GM13976 (cell line): ENCODE measurements at regions not wholly inside any gene's neighbourhood (a gene's known extent, or its start where the extent isn't known, plus 50 kb on each side); places are given as distances from the start of the nearest gene placed in this dataset.

Experiments used
- DNase-seq: peaks from one replicate; pipeline ENCODE4 v3.0.0; 2012; ENCODE audit warnings: low spot score
- in situ Hi-C: fragments of 300-500 bp; cut with MboI; formaldehyde crosslinking; loops from one replicate; pipeline ENCODE4 v1.12.0; 2022; ENCODE audit warnings: low sequenced_read_pairs, mixed read lengths, inconsistent platforms; ENCODE audit not compliant: unreplicated experiment
- TF ChIP-seq, protein P1 (sequence below): IDR thresholded peaks from 2 replicates; pipeline ENCODE4 v1.5.1; 2012; ENCODE audit warnings: borderline replicate concordance, mild to moderate bottlenecking; ENCODE audit not compliant: insufficient read depth; ENCODE audit errors: extremely low read depth, missing control alignments, control extremely low read depth

DNA sequence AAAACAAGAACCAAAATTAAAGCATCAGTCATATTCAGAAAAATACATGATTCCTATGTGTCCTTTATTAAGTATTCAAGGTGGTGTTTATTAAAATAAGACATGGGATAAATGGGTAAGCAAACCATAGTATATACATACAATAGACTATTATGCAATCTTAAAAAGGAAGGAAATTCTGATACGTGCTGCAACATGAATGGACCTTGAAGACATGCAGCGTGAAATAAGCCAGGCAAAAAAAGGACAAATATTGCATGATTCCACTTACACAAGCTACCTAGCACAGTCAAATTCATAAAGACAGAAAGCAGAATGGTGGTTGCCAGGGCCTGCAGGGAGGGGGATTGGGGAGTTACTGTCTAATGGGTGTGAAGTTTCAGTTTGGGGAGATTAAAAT is 127.7 kb downstream of the DMAC1 start:
- TF ChIP-seq, protein P1, sequence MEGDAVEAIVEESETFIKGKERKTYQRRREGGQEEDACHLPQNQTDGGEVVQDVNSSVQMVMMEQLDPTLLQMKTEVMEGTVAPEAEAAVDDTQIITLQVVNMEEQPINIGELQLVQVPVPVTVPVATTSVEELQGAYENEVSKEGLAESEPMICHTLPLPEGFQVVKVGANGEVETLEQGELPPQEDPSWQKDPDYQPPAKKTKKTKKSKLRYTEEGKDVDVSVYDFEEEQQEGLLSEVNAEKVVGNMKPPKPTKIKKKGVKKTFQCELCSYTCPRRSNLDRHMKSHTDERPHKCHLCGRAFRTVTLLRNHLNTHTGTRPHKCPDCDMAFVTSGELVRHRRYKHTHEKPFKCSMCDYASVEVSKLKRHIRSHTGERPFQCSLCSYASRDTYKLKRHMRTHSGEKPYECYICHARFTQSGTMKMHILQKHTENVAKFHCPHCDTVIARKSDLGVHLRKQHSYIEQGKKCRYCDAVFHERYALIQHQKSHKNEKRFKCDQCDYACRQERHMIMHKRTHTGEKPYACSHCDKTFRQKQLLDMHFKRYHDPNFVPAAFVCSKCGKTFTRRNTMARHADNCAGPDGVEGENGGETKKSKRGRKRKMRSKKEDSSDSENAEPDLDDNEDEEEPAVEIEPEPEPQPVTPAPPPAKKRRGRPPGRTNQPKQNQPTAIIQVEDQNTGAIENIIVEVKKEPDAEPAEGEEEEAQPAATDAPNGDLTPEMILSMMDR: no peak
- no peak for DNase-seq
- in situ Hi-C loops: no loop called here

DNA sequence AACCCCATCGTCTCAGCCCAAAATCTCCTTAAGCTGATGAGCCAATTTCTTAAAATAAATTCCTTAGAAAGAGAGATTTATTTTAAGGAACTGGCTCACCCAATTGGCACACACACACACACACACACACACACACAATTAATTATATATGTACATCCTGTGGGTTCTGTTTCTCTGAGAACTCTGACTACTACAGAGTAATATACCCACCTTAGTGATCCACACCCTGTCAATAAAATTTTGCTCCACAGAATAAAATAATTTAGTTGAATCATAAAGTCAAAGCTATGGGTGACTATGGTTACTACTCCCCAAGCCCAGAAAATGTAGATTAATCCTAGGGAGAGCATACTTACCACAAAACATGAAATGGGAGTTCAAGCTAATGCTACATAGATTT is 131.0 kb downstream of the DMAC1 start:
- in situ Hi-C loops: no loop called here
- TF ChIP-seq, protein P1: no peak
- DNase-seq: no peak

DNA sequence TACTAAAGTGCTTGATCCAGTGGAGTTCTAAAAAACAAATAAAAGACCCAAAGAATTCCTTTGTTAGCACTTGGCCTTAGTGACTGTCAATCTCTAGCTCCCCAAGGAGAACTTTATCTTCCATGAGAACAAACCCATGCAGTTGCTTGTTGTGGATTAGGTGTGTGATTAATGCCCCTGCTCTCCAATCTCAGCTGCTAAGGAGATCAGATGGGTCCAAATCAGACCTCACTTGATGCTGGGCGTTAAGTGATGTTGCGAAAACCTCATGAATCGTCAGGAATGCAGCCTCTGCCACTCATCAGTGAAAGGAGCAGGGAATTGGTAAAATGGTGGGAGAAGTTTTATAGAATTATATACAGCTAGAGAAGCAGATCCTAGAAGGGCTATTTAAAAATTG is 133.7 kb downstream of the DMAC1 start:
- TF ChIP-seq, protein P1: no peak
- no peak for DNase-seq
- in situ Hi-C loops: no loop called here

DNA sequence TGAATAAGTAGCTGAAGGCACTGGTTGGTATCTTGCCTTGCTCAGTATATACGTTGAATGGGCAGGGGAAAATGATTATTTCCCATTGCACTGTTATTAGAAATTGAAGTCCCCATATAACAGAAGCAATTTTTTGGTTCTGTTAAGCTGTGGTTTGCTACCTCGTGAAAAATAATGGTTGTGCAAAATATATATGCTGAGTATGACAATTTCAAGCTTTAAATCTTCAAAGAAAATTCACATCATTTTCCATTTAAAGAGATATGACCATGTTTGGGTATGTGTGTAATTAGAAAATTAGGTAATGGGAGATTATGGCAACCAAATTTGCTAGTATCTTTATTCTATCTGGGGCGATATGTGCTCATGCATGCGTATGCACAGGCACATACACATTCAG is 139.8 kb downstream of the DMAC1 start:
- TF ChIP-seq, protein P1: no peak
- in situ Hi-C loops: no loop called here
- no peak for DNase-seq

DNA sequence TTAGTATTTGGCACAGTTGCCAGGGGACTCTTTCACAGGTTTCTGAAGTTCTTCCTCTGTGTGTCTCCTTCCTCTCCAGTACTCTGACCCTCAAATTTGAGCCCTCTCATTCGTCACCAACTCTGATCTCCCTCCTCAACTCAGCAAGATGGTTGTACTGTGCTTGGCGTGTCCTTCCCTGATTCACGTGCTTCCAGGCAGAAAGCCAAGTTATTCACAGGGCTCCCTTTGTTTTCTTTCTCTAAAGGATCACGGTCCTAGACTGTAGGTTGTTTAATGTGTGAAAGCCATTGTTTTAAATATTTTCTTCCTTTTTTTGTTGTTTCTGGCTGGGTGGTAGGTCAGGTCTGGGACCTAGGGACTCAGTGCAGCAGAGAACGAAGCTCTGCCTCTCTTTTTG is 142.9 kb downstream of the DMAC1 start:
- in situ Hi-C loops: no loop called here
- TF ChIP-seq, protein P1: no peak
- DNase-seq: no peak

DNA sequence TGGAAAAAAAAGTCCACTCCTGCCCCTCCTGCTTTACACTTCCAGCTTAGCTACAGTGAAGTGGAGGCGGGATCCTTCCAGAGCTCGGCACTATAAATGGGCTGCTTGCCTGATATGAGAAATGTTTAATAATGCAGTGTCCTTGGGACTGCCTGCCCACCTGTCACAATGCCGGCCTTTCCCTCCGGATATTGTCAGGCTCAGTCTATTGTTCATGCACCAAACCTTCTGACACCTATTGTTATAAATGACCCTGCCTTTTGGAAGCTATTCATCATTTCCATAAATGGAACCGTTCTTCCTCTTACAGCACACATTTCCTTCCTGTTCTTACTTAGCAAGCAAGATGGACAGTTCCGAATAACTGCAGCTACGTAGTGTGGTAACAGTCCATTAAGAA is 146.3 kb downstream of the DMAC1 start:
- TF ChIP-seq, protein P1: no peak
- in situ Hi-C loops: no loop called here
- no peak for DNase-seq

DNA sequence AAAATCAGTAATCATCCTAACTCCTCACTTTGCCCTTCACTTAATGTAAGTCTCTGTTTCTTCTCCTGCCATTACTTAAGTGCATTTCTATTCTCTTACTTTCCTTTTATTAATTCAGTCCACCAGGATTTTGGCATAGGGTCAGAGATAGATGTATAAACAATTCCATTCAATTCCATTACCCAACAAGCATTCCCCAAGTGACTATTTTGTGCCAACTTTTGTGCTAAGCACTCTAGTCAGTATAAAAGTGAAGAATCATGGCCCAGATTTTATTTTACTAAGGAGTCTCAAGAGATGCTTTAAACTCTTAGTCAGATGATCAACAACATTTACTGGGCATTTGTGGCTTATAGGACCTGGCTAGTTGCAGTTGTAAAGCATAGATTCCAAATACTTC is 159.3 kb downstream of the DMAC1 start:
- DNase-seq: no peak
- in situ Hi-C loops: no loop called here
- TF ChIP-seq, protein P1: no peak
